M059J (cell line): ENCODE measurements at regions not wholly inside any gene's neighbourhood (a gene's known extent, or its start where the extent isn't known, plus 50 kb on each side); places are given as distances from the start of the nearest gene placed in this dataset.
"Not testable (repeated sequence)": the region's sequence is repeated elsewhere in the genome, so short reads cannot be mapped to it uniquely, and the experiment has no call there.

Experiments
- DNase-seq: peaks from one replicate; pipeline ENCODE4 v3.0.0-alpha.2; 2012; ENCODE audit warnings: low read depth

GRCh38 chr7:125256446-125256845 is 326.8 kb upstream of the POT1 start:
- no peak for DNase-seq

GRCh38 chr7:125255810-125256209 is 326.2 kb upstream of the POT1 start:
- no peak for DNase-seq

GRCh38 chr7:125254566-125254965 is 324.9 kb upstream of the POT1 start:
- DNase-seq, result no peak

GRCh38 chr7:125253452-125254190 is 324.0 kb upstream of the POT1 start:
- no peak for DNase-seq

GRCh38 chr7:125247514-125248098 is 318.0 kb upstream of the POT1 start:
- no peak for DNase-seq

- DNase-seq, result no peak
Measured at GRCh38 chr7:125246706-125247105, 317.1 kb upstream of the POT1 start.

GRCh38 chr7:125241548-125241947 is 311.9 kb upstream of the POT1 start:
- DNase-seq, result no peak

GRCh38 chr7:125222596-125222995 is 293.0 kb upstream of the POT1 start:
- no peak for DNase-seq

- DNase-seq, result no peak
Measured at GRCh38 chr7:125218076-125218475, 288.5 kb upstream of the POT1 start.

- no peak for DNase-seq
Measured at GRCh38 chr7:125201002-125201401, 271.4 kb upstream of the POT1 start.

- DNase-seq, result no peak
Measured at GRCh38 chr7:125197731-125198393, 268.2 kb upstream of the POT1 start.

GRCh38 chr7:125195156-125195555 is 265.5 kb upstream of the POT1 start:
- DNase-seq, result no peak

GRCh38 chr7:125193263-125193662 is 263.6 kb upstream of the POT1 start:
- DNase-seq, result no peak

- no peak for DNase-seq
Measured at GRCh38 chr7:125184801-125185200, 255.2 kb upstream of the POT1 start.

- DNase-seq, result not testable (repeated sequence)
Measured at GRCh38 chr7:125181569-125182267, 252.1 kb upstream of the POT1 start.

- no peak for DNase-seq
Measured at GRCh38 chr7:125173571-125173970, 243.9 kb upstream of the POT1 start.

GRCh38 chr7:125169088-125169487 is 239.5 kb upstream of the POT1 start:
- DNase-seq, result no peak

GRCh38 chr7:125154930-125155329 is 225.3 kb upstream of the POT1 start:
- DNase-seq, result no peak

- DNase-seq, result no peak
Measured at GRCh38 chr7:125149151-125149550, 219.5 kb upstream of the POT1 start.

- DNase-seq, result no peak
Measured at GRCh38 chr7:125147047-125147446, 217.4 kb upstream of the POT1 start.

- no peak for DNase-seq
Measured at GRCh38 chr7:125136755-125137532, 207.3 kb upstream of the POT1 start.

GRCh38 chr7:125136341-125136740 is 206.7 kb upstream of the POT1 start:
- no peak for DNase-seq
